HG02759 (cell line): ENCODE measurements at regions not wholly inside any gene's neighbourhood (a gene's known extent, or its start where the extent isn't known, plus 50 kb on each side); places are given as distances from the start of the nearest gene placed in this dataset.
"Not testable (repeated sequence)": the region's sequence is repeated elsewhere in the genome, so short reads cannot be mapped to it uniquely, and the experiment has no call there.

ENCODE experiments used
- ATAC-seq: cut with Tn5 transposase; IDR thresholded peaks from one replicate; pipeline ENCODE4 v1.9.1; 2021; ENCODE audit warnings: mild to moderate bottlenecking, moderate library complexity; ENCODE audit not compliant: unreplicated experiment

- ATAC-seq: no peak
These were observed 75.5 kb upstream of the CLDN5 start for GRCh38 chr22:19599626-19600243.

- ATAC-seq: not testable (repeated sequence)
These were observed 79.1 kb upstream of the CLDN5 start for GRCh38 chr22:19603346-19603745.

GRCh38 chr22:19603767-19604166 lies 79.6 kb upstream of the CLDN5 start:
- no peak for ATAC-seq

GRCh38 chr22:19604711-19605268 lies 80.6 kb upstream of the CLDN5 start:
- no peak for ATAC-seq

- ATAC-seq: no peak
These were observed 81.5 kb upstream of the CLDN5 start for GRCh38 chr22:19605508-19606331.

GRCh38 chr22:19606332-19607191 lies 82.4 kb upstream of the CLDN5 start:
- ATAC-seq: no peak

- ATAC-seq: no peak
These were observed 83.2 kb upstream of the CLDN5 start for GRCh38 chr22:19607192-19608002.

GRCh38 chr22:19608003-19608690 lies 83.9 kb upstream of the CLDN5 start:
- no peak for ATAC-seq

- ATAC-seq: not testable (repeated sequence)
These were observed 85.5 kb upstream of the CLDN5 start for GRCh38 chr22:19609753-19610152.

- ATAC-seq: no peak
These were observed 86.5 kb upstream of the CLDN5 start for GRCh38 chr22:19610518-19611253.

- ATAC-seq: no peak
These were observed 87.4 kb upstream of the CLDN5 start for GRCh38 chr22:19611590-19611989.

- no peak for ATAC-seq
These were observed 88.8 kb upstream of the CLDN5 start for GRCh38 chr22:19612866-19613572.

GRCh38 chr22:19614536-19614863 lies 90.3 kb upstream of the CLDN5 start:
- no peak for ATAC-seq

GRCh38 chr22:19615001-19615461 lies 90.8 kb upstream of the CLDN5 start:
- no peak for ATAC-seq

GRCh38 chr22:19615867-19616581 lies 91.8 kb upstream of the CLDN5 start:
- ATAC-seq: no peak

- peak; percentile 70 for ATAC-seq
These were observed 94.9 kb upstream of the SEPTIN5 start for GRCh38 chr22:19619144-19620009.
